ENCODE measurements at regions not wholly inside any gene's neighbourhood (a gene's known extent, or its start where the extent isn't known, plus 50 kb on each side); places are given as distances from the start of the nearest gene placed in this dataset.

DNA sequence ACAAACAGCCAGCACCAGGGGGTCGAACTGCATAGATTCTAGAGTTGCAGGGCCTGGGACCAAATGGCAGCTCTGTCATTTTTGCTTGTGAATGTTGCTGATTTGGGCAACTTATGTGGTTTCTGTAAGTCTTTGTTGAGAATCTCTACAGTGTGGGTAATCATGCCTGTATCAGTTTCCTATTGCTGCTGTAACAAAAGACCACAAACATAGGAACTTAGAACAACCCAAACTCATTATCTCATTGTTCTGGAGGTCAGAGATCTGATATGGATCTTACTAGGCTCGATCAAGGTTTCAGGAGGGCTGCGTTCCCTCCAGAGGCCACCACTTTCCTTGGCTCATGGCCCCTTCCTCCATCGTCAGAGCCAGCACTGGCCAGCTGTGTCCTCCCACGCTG, 86.8 kb upstream of the SH3BP4 start:
- TF ChIP-seq, protein P1, sequence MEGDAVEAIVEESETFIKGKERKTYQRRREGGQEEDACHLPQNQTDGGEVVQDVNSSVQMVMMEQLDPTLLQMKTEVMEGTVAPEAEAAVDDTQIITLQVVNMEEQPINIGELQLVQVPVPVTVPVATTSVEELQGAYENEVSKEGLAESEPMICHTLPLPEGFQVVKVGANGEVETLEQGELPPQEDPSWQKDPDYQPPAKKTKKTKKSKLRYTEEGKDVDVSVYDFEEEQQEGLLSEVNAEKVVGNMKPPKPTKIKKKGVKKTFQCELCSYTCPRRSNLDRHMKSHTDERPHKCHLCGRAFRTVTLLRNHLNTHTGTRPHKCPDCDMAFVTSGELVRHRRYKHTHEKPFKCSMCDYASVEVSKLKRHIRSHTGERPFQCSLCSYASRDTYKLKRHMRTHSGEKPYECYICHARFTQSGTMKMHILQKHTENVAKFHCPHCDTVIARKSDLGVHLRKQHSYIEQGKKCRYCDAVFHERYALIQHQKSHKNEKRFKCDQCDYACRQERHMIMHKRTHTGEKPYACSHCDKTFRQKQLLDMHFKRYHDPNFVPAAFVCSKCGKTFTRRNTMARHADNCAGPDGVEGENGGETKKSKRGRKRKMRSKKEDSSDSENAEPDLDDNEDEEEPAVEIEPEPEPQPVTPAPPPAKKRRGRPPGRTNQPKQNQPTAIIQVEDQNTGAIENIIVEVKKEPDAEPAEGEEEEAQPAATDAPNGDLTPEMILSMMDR (IDR thresholded peaks at IDR 0.05), result no peak
- no peak for TF ChIP-seq POLR2A (IDR thresholded peaks at IDR 0.05)
